ENCODE measurements at regions not wholly inside any gene's neighbourhood (a gene's known extent, or its start where the extent isn't known, plus 50 kb on each side); places are given as distances from the start of the nearest gene placed in this dataset.

DNA sequence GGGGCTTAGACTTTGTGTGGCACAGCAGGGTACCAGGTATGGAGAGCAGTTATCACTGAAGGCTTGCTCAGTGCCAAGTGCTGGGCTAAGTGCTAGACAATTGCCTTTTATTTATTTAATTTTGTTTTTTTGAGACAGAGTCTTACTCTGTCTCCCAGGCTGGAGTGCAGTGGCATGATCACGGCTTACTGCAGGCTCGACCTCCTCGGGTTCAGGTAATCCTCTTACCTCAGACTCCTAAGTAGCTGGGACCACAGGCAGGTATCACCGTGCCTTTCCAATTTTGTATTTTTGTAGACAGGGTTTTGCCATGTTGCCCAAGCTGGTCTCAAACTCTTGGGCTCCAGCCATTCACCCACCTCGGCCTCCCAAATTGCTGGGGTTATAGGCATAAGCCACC is 256.9 kb downstream of the ZNF536 start:
- 83 to 90% methylated on average over 3 to 5 of the region's 5 CpGs for WGBS, 2 experiments (ENCODE audit: insufficient coverage in 1 of 2, insufficient read length in 1 of 2)
- Histone ChIP-seq H3K36me3 (ENCODE audit: control insufficient read depth, insufficient read depth, low read length) (no peaks in the 10 kb centered on the region), H3K27ac (ENCODE audit: low read depth, low read length) (no peak overlapping the region), H3K4me3 (ENCODE audit: low read length) (no peak overlapping the region), H3K4me1 (ENCODE audit: control insufficient read depth, insufficient read depth, low read length) (no peaks in the 10 kb centered on the region), H3K9me3 (ENCODE audit: control insufficient read depth, low read length) (peaks cover 3% of the 10 kb centered on the region), H3K27me3 (ENCODE audit: control insufficient read depth, insufficient read depth, low read length, poor library complexity, severe bottlenecking) (no peaks in the 10 kb centered on the region), H3K9ac (ENCODE audit: extremely low read depth, low read length, poor library complexity, severe bottlenecking) (no peak overlapping the region)
- peaks cover 3% of the 10 kb centered on the region for H3K9me3 Mint-ChIP-seq
- TF ChIP-seq, protein P1, sequence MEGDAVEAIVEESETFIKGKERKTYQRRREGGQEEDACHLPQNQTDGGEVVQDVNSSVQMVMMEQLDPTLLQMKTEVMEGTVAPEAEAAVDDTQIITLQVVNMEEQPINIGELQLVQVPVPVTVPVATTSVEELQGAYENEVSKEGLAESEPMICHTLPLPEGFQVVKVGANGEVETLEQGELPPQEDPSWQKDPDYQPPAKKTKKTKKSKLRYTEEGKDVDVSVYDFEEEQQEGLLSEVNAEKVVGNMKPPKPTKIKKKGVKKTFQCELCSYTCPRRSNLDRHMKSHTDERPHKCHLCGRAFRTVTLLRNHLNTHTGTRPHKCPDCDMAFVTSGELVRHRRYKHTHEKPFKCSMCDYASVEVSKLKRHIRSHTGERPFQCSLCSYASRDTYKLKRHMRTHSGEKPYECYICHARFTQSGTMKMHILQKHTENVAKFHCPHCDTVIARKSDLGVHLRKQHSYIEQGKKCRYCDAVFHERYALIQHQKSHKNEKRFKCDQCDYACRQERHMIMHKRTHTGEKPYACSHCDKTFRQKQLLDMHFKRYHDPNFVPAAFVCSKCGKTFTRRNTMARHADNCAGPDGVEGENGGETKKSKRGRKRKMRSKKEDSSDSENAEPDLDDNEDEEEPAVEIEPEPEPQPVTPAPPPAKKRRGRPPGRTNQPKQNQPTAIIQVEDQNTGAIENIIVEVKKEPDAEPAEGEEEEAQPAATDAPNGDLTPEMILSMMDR (conservative IDR thresholded peaks at IDR 0.05): no peak
- no peak overlapping the region for H3K4me3 Mint-ChIP-seq
- H3K36me3 Mint-ChIP-seq (ENCODE audit: low read depth): no peaks in the 10 kb centered on the region
- no peak overlapping the region for H3K27ac Mint-ChIP-seq
- H3K4me1 Mint-ChIP-seq: no peaks in the 10 kb centered on the region
- no peak for DNase-seq
- H3K27me3 Mint-ChIP-seq (ENCODE audit: insufficient read depth): no peaks in the 10 kb centered on the region

DNA sequence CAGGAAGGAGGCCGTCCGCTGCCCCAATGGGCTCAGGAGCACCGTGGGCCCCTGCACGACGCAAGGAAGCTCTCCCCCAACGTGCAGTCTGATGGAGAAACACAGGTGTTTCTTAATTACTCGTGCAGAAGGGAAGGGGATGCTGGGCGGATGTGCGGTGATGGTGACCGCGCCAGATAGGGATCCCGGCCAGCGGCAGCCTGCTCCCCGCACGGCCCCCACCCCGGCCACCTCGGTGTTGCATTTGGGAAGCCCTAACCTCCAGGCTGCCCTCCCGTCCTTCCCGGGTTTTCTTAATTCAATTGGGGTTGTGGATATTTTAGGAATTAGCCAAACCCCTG is 254.4 kb downstream of the ZNF536 start:
- Histone ChIP-seq H3K27me3 (ENCODE audit: control insufficient read depth, insufficient read depth, low read length, poor library complexity, severe bottlenecking) (no peaks in the 10 kb centered on the region), H3K27ac (ENCODE audit: low read depth, low read length) (no peak overlapping the region), H3K4me3 (ENCODE audit: low read length) (no peak overlapping the region), H3K4me1 (ENCODE audit: control insufficient read depth, insufficient read depth, low read length) (no peaks in the 10 kb centered on the region), H3K36me3 (ENCODE audit: control insufficient read depth, insufficient read depth, low read length) (no peaks in the 10 kb centered on the region), H3K9ac (ENCODE audit: extremely low read depth, low read length, poor library complexity, severe bottlenecking) (no peak overlapping the region), H3K9me3 (ENCODE audit: control insufficient read depth, low read length) (peaks cover 11% of the 10 kb centered on the region)
- TF ChIP-seq, protein P1 (conservative IDR thresholded peaks at IDR 0.05): no peak
- peaks cover 15% of the 10 kb centered on the region for H3K9me3 Mint-ChIP-seq
- no peaks in the 10 kb centered on the region for H3K27me3 Mint-ChIP-seq (ENCODE audit: insufficient read depth)
- no peak for DNase-seq
- 88 to 93% methylated on average over 3 to 19 of the region's 19 CpGs for WGBS, 2 experiments (ENCODE audit: insufficient coverage in 1 of 2, insufficient read length in 1 of 2)
- H3K36me3 Mint-ChIP-seq (ENCODE audit: low read depth): no peaks in the 10 kb centered on the region
- no peak overlapping the region for H3K27ac Mint-ChIP-seq
- H3K4me3 Mint-ChIP-seq: no peak overlapping the region
- H3K4me1 Mint-ChIP-seq: no peaks in the 10 kb centered on the region

DNA sequence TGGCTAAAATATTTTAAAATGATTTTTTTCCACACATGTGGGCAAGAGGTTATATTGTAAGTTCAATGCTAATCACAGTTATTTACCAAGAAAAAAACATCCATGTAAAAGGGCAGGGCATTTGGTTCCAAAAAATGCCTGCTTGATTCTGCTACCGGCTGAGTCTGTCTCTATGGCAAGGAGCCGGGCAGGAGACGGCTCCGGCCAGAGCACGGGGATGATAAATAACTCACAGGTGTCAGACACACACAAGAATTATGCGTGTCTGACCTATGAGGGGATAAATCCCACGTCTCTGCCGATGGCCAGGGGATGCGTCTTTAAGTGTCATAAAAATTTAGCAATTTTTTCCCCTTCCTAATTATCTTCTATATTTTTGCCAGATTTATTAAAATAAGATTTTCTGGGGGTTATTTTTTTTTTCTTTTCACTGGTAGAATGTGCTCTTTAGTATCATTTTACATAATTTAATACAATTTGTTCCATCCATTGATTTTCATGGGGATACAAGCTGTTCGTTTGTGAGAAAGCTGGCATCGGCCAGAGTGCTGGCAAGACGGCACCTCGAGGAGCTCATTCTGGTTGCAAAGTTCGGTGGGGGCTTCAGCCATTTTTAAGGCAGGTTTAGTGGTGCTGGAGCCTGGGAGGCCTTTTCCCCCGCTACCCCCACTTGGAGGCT is 253.9 kb downstream of the ZNF536 start:
- Mint-ChIP-seq H3K4me1 (no peaks in the 10 kb centered on the region), H3K9me3 (peaks cover 15% of the 10 kb centered on the region), H3K36me3 (ENCODE audit: low read depth) (no peaks in the 10 kb centered on the region), H3K27ac (no peak overlapping the region), H3K27me3 (ENCODE audit: insufficient read depth) (no peaks in the 10 kb centered on the region), H3K4me3 (no peak overlapping the region)
- Histone ChIP-seq H3K27ac (ENCODE audit: low read depth, low read length) (no peak overlapping the region), H3K4me3 (ENCODE audit: low read length) (no peak overlapping the region), H3K4me1 (ENCODE audit: control insufficient read depth, insufficient read depth, low read length) (no peaks in the 10 kb centered on the region), H3K9ac (ENCODE audit: extremely low read depth, low read length, poor library complexity, severe bottlenecking) (no peak overlapping the region), H3K27me3 (ENCODE audit: control insufficient read depth, insufficient read depth, low read length, poor library complexity, severe bottlenecking) (no peaks in the 10 kb centered on the region), H3K36me3 (ENCODE audit: control insufficient read depth, insufficient read depth, low read length) (no peaks in the 10 kb centered on the region), H3K9me3 (ENCODE audit: control insufficient read depth, low read length) (peaks cover 11% of the 10 kb centered on the region)
- TF ChIP-seq, protein P1 (conservative IDR thresholded peaks at IDR 0.05): no peak
- no peak for DNase-seq
- 91% methylated on average over 10 to 14 of the region's 15 CpGs for WGBS, 2 experiments (ENCODE audit: insufficient coverage in 1 of 2, insufficient read length in 1 of 2)

Data from endodermal cell (in vitro differentiated cells).